RKO (cell line): ENCODE measurements at regions not wholly inside any gene's neighbourhood (a gene's known extent, or its start where the extent isn't known, plus 50 kb on each side); places are given as distances from the start of the nearest gene placed in this dataset.
"Not testable (repeated sequence)": the region's sequence is repeated elsewhere in the genome, so short reads cannot be mapped to it uniquely, and the experiment has no call there.

Experiments used
- DNase-seq: peaks from one replicate; pipeline ENCODE4 v3.0.0-alpha.2; 2016; ENCODE audit warnings: low spot score

DNA sequence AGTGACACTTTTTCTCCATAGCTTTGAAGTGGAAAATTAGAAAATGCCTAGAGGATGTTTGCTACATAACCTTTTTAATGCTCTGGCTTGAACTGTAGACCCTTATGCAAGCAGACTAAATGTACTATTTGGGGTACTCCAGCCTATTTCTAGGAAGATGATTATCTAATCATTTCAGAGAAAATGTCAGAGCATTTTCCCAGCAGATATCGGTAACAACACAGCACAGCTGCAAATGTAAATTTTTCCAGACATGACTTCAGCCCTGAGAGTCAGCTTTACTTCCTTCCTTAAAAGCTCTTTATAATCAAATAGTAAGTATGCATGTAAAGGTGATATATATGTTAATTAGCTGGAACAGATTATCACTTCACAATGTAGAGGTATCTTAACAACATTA lies 1647.1 kb downstream of the SUCLG1 start:
- no peak for DNase-seq

DNA sequence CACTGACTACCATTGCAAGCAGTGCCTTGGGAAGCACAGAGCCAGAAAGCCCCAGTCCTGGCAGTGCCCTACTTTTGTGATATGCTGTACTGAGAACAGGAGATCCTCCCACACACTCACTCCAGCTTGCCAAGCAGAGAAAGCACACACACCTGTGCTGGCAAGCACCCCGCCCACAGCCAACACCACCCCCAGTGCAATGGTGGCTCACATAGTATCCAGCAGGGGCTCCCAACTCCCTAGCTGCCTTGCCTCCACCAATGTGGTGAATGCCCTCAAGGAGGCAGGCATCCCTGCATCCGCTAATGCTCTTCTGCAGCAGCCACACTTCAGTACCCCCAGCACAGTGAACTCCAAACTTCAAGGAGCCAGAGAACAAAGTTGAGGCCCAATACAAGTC lies 1655.8 kb downstream of the SUCLG1 start:
- no peak for DNase-seq

- DNase-seq: no peak
Observed at GRCh38 chr2:82797469-82797868, 1661.6 kb downstream of the SUCLG1 start.

DNA sequence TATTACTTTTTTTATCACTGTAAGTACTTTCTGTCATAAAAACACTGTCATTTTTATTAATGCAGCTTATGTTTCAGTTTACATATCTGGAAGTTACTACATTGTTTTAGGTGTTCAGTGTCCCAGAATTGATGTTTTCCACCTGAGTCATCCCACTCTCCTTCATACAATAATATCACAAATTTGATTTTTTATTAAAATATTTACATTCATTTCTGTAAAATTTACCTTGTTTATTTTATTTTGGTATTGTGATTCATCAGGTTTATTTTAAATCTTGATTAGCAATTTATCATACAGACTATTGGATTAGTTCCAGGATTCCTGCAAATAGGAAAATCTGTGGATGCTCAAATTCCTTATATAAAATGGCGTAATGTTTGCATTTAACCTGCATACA lies 1662.9 kb downstream of the SUCLG1 start:
- DNase-seq: no peak

DNA sequence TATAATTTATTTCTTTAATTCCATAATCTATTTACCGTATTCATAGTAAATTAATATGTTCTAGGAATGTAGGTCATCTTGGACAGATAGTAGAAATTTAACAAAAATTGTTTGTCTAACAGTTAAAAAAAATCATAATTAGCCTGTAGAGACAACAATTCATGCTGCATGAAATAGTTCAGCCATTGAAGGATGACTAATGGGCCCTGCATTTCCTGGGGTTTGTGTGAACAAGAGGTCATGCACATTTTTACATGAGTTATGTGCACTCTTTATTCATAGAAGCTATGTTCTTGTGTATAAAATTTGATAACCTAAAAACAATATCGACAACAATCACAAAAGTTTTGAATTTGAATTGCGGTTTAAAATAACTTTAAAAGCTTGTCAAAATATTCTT lies 1663.6 kb downstream of the SUCLG1 start:
- peak; percentile 53 for DNase-seq

DNA sequence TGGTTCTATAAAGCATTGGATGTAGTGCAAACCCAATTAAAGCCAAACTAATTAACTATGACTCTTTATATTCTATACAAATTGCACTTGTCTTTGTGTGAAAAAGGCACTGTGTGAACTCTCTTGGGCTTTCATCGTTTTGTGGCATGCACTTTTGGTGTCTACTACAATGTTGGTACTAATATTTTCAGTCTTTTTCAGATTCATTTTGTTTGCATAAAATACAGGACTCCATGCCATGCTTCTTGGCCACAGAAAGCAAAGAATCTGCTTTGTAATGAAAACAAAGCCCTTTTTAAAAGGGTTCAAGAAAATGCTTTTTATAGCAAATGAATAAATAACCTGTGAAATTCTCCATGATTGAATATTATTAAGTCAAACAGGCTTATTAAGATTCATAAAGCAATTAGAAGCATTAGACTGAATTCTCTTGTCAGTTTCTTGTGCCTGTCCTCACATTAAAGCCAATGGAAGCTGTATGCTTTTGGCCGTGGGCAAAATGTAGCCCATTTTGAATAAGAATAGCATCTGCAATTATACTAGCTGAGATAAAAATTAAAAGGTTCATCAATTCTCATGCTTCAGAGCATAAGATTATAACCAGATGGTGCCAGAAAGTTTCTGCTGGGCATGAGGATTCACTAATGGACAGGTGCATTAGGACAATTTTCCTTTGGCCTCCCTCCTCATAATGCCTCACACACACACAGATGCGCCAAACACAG lies 1665.2 kb downstream of the SUCLG1 start:
- DNase-seq: no peak

DNA sequence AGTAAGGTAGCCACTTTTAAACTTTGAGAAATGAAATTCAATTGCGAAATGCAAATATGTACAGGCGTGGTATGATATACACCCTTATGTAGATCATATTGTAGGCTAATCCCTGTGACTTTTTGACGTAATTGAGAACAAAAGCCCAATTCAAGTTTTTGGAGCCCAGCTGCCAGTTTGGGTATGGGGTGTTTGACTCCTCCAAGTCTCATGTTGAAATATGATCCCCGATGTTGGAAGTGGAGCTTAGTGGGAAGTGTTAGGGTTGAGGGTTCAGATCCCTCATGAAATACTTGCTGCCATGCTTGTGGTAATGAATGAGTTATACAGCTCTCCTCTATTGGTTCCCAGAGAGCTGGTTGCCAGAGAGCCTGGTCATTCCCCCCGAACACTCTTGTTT lies 1666.8 kb downstream of the SUCLG1 start:
- DNase-seq: no peak

GRCh38 chr2:82790206-82791021 lies 1668.7 kb downstream of the SUCLG1 start:
- DNase-seq: peak; percentile 3

DNA sequence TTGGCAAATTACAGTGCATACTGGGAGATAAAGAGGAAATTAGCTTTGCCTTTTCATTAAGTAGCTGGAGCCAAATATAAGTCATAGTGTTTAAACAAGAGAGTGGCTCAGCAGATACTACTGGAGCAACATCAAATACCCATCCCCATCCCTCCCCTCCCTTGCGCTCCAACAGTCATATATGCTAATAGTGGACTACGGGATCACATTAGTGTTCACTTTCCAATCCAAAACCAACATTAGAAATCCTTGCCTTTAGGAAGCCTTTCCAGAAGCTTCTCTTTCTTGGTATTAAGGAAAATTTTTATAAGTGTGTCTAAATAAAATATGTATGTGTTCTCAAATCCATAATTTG lies 1669.3 kb downstream of the SUCLG1 start:
- no peak for DNase-seq

- DNase-seq: no peak
Observed at GRCh38 chr2:82781176-82781915, 1677.7 kb downstream of the SUCLG1 start.

GRCh38 chr2:82780050-82780449 lies 1679.0 kb downstream of the SUCLG1 start:
- no peak for DNase-seq

- no peak for DNase-seq
Observed at GRCh38 chr2:82752396-82752795, 1706.7 kb downstream of the SUCLG1 start.

DNA sequence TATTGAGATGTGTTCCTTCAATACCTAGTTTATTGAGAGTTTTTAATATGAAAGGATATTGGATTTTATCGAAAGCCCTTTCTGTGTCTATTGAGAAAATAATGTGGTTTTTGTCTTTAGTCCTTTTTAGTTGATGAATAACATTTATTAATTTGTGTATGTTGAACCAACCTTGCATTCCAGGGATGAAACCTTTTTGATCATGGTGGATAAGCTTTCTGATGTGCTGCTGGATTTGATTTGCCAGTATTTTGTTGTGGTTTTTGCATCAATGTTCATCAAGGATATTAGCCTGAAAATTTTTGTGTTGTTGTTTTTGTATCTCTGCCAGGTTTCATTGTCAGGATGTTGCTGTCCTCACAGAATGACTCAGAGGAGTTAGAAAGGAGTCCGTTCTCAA lies 1710.4 kb downstream of the SUCLG1 start:
- no peak for DNase-seq

GRCh38 chr2:82740527-82740926 lies 1718.6 kb downstream of the SUCLG1 start:
- no peak for DNase-seq

DNA sequence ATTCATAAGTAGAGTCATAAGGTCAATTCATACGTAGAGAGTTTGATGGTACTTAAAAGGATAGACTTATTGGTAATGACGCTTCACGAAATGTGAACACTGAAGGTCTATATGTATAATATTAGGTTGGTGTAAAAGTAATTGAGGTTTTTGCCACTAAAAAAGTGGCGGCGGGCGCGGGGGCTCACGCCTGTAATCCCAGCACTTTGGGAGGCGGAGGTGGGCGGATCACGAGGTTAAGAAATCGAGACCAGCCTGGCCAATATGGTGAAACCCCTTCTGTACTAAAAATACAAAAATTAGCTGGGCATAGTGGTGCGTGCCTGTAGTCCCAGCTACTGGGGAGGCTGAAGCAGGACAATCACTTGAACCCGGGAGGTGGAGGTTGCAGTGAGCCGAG lies 1721.1 kb downstream of the SUCLG1 start:
- DNase-seq: not testable (repeated sequence)

DNA sequence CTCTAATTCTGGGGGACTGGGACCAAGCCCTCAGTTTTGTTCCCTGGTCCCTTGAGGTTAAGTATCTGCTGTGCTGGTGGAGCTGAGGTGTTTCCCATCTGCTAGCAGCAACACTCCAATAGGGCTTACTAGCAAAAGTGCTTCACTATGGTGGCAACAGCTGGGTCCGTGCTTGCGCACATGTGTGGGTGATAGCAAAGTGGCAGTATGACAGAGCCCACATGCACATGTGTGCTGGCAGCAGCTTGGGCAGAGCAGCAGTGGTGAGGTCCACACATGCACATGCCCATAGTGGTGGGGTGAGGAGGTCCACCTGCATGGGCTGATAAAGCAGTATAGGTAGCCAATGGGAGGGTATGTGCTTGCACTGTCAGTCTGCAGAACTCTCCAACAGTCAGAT lies 1723.7 kb downstream of the SUCLG1 start:
- no peak for DNase-seq

GRCh38 chr2:82731824-82732223 lies 1727.3 kb downstream of the SUCLG1 start:
- no peak for DNase-seq

DNA sequence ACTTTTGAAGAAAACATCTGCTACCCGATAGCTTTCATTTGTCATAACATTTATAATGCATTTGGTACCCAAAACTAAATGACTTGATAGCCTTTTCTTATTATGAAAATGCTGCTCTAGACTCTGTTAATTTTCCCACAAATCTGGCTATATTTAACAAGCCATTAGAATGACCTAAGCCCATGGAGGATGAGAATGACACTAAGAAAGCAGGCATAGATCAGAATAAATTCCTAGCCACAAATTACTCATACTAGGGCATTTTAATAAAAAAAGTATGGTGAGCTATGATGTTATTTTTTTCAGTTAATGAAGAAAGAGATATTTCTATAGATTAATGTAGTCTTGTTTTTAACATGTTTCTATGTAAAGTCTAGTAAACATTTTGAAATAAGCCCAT lies 1728.3 kb downstream of the SUCLG1 start:
- DNase-seq: no peak

- DNase-seq: no peak
Observed at GRCh38 chr2:82728090-82728489, 1731.0 kb downstream of the SUCLG1 start.

DNA sequence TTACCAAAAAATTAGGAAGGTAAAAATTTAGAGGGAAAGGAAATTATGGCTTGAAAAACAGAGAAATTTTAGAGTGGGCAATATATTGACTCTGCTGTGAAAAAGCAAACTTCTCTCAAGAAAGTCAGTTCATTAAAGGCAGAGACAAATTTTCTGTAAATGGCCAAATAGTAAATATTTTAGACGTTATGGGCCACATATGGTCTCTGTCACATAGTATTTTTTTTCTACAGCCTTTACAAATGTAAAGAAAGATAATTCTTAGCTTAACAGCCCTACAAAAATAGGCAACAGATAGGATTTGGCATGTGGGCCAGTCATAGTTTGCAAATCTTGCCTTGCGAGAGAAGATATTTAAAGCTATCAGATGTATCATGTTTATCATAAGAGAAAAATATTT lies 1750.4 kb downstream of the SUCLG1 start:
- no peak for DNase-seq

- no peak for DNase-seq
Observed at GRCh38 chr2:82697231-82697630, 1761.8 kb downstream of the SUCLG1 start.

DNA sequence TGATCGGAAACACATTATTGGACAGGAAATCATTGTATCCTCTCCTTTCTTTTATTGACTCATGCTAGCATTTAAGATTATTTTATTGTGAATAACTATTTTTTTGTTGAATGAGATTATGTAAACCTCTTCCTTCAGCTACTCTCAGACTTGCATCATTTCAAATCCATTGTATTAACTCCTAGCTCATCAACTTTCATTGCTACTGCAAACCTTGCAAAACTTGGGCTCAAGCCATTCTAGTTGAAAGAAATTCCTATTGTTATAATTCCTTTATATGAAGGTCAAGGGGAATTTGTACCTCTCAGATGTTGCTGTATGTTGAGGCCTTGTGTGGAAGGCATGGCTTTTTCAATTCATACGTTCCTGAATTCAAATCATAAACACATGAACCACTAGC lies 1764.6 kb downstream of the SUCLG1 start:
- no peak for DNase-seq
